ENCODE measurements at regions not wholly inside any gene's neighbourhood (a gene's known extent, or its start where the extent isn't known, plus 50 kb on each side); places are given as distances from the start of the nearest gene placed in this dataset.

DNA sequence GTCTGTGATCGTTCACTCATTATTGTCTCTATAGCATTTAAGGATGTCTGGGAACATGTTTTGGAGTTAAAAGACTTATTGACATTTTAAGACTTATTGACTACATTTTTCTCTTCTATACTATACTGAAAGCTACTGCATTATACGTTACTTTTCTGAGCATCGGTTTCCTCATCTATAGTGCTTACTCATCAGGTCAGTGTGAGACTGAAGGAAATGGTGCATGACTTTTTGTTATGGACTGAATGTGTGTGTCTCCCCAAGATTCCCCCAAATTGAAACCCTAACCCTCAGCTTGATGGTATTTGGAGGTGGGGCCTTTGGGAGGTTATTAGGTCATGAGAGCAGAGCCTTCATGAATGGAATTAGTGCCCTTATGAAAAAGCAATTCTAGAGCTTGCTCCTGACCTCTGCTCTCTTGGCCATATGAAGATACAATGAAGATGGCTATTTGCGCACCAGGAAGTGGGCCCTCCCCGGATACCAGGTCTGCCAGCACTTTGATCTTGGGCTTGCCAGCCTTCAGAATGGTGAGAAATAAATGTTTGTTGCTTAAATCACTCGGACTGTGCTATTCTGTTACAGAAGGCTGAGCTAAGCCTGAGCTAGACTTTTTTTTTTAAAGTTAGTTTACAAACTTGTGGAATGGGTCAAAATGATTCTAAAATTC is 243.7 kb upstream of the RREB1 start:
- TF ChIP-seq, protein P1, sequence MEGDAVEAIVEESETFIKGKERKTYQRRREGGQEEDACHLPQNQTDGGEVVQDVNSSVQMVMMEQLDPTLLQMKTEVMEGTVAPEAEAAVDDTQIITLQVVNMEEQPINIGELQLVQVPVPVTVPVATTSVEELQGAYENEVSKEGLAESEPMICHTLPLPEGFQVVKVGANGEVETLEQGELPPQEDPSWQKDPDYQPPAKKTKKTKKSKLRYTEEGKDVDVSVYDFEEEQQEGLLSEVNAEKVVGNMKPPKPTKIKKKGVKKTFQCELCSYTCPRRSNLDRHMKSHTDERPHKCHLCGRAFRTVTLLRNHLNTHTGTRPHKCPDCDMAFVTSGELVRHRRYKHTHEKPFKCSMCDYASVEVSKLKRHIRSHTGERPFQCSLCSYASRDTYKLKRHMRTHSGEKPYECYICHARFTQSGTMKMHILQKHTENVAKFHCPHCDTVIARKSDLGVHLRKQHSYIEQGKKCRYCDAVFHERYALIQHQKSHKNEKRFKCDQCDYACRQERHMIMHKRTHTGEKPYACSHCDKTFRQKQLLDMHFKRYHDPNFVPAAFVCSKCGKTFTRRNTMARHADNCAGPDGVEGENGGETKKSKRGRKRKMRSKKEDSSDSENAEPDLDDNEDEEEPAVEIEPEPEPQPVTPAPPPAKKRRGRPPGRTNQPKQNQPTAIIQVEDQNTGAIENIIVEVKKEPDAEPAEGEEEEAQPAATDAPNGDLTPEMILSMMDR (IDR thresholded peaks at IDR 0.05) = no peak
- no peak for TF ChIP-seq POLR2AphosphoS5 (IDR thresholded peaks at IDR 0.05)
- no peak for TF ChIP-seq EP300 (IDR thresholded peaks at IDR 0.05)
